G401 (cell line): ENCODE measurements at regions not wholly inside any gene's neighbourhood (a gene's known extent, or its start where the extent isn't known, plus 50 kb on each side); places are given as distances from the start of the nearest gene placed in this dataset.
"Not testable (repeated sequence)": the region's sequence is repeated elsewhere in the genome, so short reads cannot be mapped to it uniquely, and the experiment has no call there.

ENCODE experiments used
- DNase-seq: peaks from one replicate; pipeline ENCODE4 v3.0.0-alpha.2; 2015; ENCODE audit warnings: low spot score
- in situ Hi-C: cut with HindIII; loops from 2 replicates; pipeline ENCODE4 v1.10.0; 2016; ENCODE audit warnings: low sequenced_read_pairs, mixed read lengths

DNA sequence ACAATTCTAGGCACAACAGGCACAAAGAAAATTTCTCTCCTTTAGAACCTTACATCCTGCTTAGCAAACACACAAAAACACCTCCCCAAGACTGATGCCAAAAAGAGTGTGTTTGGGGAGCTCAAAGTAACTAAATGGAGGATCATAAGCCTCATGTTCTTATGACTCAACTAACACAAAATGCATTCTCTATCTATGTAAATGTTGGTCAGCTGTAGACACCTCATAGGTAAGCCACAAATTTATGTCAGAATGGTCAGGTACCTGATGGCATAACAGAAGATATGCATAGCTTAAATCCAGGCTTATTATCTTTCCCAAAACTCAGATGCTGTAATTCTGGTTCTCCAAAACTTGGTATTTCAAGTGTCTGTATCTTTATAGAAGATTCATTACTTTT is 315.1 kb downstream of the C7orf25 start:
- no peak for DNase-seq
- in situ Hi-C loops: no loop called here

DNA sequence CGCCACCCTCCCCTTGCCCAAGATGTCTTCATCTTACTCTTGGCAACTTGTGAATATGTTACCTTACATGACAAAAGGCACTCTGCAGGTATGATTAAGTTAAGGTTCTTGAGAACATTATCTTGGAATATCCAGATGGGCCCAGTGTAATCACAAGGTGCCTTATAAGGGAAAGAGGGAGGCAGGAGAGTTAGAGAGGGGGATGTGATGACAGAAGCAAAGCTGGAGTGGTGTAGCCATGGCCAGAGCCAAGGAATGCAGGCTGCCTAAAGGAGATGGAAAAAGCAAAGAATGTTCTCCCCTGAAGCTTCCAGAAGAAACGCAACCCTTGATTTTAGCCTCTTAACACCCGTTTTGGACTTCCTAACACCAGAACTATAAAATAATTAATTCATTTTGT is 318.0 kb downstream of the C7orf25 start:
- in situ Hi-C loops: no loop called here
- DNase-seq: no peak

DNA sequence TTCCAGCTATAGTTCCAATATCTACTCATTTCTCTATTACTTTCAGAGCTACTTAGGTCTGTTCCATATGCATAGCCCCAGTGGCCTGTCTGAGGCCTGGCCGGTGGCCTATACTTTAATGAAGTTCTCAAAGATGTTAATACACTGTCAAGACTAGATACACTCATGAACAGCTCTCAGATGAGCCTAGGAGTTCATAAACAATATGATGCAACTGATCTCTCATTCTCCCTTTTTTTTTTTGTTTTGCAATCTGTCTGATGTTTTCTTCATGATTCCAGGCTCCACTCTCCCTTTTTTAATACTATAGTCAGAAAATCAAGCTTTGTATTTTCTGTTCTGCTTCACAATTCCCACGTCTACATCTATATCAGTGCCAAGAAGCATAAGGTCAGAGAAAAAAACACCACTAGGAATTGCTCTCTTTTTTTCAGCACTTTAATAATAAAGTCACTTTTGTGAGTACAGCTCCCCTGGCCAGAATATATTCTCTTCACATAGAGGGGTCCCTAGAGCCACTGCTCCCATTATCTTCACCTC is 321.0 kb downstream of the C7orf25 start:
- DNase-seq: no peak
- in situ Hi-C loops: no loop called here

DNA sequence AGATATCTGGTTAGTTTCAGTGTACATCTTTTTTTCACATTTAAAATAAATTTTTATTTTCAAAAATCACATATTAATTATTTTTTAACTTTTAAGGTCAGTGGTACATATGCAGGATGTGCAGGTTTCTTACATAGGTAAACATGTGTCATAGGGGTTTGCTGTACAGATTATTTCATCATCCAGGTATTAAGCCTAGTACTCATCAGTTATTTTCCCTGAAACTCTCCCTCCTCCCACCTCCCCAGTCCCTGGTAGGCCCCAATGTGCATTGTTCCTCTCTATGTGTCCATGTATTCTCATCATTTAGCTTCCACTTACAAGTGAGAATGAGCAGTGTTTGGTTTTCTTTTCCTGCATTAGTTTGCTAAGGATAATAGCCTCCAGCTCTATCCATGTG is 323.0 kb downstream of the C7orf25 start:
- DNase-seq: no peak
- in situ Hi-C loops: no loop called here

DNA sequence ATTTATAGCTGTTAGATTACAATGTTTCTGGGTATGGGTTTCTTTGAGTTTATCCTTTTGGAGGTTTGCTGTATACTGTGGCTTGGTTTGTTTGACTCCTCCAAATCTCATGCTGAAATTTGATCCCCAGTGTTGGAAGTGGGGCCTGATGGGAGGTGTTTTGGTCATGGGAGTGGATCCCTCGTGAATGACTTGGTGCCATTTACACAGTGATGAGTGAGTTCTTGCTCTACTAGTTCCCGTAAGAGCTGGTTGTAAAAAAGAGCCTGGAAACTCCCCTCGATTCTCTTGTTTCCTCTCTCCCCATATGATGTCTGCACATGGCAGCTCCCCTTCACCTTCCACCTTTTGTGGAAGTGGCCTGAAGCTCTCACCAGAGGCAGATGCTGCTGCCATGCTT is 324.1 kb downstream of the C7orf25 start:
- in situ Hi-C loops: no loop called here
- DNase-seq: no peak

DNA sequence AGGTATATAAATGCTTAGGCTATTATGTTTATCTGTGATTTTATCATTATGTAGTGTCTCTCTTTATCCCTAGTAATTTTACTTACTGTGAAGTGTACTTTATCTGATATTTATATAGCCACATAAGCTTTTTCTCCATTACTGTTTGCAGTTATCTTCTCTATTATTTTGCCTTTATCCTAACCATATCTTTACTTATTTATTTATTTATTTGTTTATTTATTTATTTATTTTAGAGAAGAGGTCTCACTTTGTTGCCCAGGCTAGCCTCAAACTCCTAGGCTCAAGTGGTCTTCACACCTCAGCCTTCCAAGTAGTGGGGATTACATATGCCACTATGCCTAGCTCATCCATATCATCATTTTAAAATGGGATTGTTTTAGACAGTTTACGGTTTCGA is 331.8 kb downstream of the C7orf25 start:
- DNase-seq: no peak
- in situ Hi-C loops: no loop called here

DNA sequence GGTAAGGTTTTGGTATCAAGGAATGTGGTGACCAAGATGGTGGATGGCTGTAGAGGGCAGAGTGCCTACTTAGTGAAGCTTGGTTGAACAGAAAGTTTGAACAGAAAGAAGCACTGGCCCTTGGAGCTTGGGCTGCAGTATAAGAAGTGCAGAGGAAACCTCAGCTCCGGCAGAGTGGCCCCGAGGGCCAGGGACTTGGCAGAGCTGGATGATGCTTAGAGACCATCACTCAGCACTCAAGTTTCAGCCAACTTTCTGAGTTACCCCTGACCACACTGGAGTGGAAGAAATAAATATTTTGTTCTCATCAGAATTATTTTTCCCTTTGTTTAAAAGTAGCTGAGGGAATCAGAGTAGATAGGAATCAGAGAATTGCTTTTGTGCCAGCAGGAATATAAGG is 336.7 kb downstream of the C7orf25 start:
- in situ Hi-C loops: no loop called here
- no peak for DNase-seq

DNA sequence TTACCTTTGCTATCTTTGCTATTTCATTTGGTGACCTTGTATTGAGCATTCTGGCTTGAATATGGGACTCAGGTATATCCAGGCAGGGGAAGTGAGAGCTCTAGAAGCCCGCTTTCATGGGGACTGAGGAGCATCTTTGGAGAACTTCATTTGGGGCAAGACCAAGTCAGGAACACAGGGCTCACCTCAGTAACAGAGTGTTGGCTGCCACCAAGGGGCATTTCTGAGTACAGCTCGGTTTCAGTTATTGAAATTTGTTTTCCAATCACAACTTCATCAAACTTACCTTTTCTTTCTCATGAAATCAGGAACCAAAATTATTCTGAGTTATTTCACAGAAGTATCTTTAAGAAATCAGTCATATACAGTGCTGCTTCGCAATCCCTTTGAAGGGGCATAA is 337.2 kb downstream of the C7orf25 start:
- no peak for DNase-seq
- in situ Hi-C loops: no loop called here

DNA sequence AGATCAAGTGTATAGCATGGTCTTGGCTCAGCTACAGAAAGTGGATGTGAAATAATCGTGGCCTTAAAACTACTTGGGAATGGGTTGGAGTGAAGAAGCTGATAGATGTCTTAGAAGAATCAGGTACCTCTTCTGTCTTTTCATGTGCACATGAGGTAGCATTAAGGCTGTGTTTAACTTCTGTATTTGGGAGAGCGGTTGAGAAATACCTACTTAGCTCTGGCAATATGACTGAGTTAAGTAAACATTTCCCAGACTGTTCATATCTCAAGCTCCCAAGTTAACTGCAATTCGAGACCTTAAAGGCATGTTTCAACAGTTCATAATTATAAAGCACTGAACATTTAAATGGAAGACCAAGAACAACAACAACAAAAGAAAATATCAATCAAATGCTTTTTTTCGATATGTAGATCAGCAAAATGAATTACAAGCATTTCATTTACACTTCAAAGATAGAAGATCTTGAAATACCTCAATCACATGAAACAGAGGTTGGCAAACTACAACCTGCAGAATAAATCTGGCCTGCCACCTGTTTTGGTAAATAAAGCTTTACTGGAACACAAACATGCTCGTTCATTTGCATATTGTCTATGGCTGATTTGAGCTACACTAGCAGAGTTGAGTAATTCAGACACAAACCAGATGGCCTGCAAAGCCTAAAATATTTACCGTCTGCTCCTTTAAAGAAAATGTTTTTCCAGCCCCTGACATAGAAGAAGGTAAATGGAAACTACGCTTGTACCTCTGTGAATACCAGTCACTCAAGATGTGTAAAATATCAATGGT is 337.1 kb upstream of the GLI3 start:
- DNase-seq: no peak
- in situ Hi-C loops: no loop called here

DNA sequence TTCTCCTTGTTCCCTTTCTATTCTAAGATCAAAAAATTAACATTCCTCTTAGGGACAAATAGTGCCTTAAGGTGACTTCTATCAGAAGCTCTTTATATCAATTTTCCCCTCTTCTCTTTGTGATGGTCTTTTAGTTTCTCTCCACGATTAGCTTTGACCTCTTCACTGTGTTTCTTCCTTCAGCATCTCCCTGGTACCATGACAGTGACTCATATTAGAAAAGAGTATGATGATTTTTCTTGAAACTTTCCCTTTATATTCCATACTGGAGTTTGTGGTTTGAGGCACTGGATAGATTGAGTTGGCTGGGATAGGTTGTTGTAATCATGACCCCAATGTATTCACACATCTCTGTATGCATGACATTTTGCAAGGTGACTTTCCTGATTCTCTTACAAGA is 335.6 kb upstream of the GLI3 start:
- DNase-seq: no peak
- in situ Hi-C loops: no loop called here

DNA sequence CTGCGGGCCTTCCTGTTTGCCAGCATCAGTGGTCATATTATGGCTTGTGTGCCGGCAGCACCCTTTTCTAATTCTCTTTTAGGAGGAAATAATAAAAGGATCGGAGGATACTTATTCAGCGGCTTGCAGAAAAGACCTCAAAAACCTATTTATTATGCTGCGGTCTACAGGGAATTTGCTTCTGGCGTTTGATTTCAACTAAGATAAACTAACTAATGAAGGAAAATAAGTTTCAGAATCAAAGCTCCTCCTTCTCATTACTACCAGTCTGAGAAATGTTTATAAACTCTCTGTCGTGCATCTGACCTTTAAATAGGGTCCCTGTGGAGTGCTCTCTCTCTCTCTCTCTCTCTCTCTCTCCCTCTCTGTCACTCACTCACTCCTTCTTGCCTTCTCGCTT is 335.0 kb upstream of the GLI3 start:
- no peak for DNase-seq
- in situ Hi-C loops: no loop called here

DNA sequence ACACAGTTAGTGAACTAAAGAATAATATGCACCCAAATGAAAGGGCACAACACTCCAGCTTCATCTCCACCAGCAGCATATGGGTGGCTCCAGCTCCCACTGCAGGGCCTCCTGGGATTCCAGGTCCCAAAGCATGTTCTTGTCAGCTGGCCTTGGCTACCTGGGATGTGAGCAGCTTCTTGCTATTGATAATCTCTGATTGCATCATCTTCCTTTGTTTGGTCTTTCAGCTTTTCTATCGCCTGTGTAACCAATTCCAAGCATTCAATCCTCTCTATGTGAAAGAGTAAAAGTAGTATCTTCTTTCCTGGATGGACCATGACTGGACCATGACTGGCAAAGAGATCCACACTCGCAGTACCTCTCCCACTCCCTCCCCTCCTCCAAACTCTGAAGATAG is 333.9 kb upstream of the GLI3 start:
- in situ Hi-C loops: no loop called here
- DNase-seq: no peak

DNA sequence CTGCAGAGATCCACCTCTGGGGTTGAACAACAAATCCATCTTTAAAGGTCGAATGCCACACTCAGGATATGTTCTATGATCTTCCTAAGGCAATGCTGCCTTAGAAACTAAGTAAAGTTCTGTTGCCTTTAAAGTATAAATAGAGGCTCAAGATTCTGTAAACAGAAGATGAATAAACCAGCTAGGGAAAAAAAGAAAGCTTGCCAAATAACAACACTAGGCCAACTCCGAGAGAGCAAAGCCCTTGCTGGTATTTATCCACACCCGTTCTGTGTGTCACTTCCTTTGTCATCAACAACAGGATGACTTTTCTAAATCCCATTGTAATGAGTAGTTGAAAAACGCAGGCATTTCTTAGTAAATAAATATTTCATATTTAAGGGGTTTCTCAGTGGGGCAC is 330.0 kb upstream of the GLI3 start:
- no peak for DNase-seq
- in situ Hi-C loops: no loop called here

DNA sequence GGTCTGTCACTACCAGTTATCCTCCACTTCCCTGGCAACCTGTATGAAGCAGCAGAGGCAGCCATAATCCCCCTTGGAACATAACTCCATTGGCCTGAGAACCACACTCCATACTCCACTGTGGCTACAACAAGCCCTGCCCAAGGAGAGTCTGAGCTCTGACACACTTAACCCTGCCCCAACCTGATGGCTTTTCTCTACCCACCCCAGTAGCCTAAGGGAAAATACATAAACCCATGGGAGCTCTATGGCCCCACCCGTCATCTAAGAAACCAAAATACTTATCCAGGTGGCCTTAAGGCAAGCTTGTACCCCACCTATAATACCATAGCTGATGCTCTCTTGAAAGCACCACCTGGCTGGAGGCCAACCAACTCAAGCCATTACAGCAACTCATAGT is 324.8 kb upstream of the GLI3 start:
- in situ Hi-C loops: no loop called here
- DNase-seq: no peak

DNA sequence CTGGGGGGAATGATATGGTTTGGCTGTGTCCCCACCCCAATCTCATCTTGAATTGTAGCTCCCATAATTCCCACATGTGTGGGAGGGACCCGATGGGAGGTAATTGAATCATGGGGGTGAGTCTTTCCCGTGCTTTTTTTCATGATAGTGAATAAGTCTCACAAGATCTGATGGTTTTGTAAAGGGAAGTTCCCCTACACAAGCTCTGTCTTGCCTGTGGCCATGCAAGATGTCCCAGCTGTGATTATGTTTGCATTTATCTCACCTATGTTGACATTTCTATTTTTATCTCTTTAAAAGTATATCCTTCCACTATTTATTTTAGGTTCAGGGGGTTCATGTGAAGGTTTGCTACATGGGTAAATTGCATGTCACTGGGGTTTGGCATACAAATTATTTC is 323.9 kb upstream of the GLI3 start:
- in situ Hi-C loops: no loop called here
- no peak for DNase-seq

DNA sequence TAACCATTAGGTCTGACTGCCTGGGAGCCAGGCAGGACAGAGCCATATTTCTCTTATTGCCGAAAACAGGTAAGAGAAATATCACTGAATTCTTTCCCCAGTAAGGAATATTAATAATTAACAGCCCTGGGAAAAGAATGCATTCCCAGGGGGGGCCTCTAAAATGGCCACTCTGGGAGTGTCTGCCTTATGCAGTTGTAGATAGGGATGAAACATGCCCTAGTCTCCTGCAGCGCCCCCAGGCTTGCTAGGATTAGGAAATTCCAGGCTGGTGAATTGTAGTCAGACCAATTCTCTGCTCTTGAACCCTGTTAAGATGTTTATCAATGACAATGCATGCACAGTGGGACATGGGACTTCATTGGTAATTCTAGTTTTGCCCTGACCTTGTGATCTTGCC is 317.9 kb upstream of the GLI3 start:
- in situ Hi-C loops, DNase-seq: not testable (repeated sequence)

DNA sequence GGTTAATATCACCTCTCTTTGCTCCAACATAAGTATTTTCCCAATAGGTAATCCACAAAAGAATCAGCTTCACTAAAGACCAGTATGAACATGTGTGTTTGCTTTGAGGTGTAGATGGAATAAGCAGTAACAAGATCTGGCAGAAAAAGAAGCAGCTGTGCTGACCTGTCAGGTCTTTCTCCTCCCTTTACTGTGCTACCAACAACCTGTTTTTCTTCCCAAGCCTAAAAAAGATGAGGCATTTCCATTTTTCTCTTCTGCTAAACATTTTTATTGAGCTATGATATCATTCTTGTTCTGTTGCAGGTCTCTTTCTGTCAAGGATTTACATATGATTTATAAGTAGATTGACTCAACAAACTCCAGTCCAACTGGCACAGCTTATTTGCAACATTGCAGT is 315.2 kb upstream of the GLI3 start:
- no peak for DNase-seq
- in situ Hi-C loops: no loop called here

DNA sequence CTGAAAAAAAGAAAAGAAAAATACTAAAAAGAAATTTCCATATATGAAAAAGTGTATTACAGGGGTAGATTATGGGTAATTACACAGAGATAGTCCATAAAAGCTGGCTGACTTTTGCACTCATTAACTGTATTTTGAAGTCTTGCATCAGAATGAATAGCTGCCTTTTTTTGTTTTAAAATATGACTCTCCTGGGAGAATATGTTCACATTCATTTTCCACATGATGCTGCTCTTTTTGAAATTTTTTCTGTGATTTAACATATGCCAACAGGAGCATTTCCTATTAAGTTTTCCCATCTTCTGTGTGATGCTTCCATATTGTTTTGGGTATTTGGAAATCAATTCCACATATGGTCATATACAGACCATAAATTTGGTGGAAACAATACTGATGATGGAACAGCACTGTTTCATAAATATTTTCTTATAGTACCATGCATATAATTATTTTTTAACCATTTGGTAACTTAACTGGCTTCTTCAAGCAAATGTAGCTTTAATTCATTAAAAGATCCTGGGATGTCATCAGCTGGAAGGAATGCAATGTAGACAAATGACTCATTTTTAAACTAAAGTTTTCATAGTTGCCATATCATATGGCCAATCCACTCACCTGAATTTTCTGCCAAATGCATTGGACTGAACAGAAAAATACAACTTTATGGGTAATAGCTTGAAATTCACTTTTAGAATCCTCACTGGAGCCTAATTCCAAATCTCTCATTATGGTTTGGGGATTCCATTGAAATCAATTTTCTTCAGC is 313.9 kb upstream of the GLI3 start:
- DNase-seq: no peak
- in situ Hi-C loops: no loop called here

DNA sequence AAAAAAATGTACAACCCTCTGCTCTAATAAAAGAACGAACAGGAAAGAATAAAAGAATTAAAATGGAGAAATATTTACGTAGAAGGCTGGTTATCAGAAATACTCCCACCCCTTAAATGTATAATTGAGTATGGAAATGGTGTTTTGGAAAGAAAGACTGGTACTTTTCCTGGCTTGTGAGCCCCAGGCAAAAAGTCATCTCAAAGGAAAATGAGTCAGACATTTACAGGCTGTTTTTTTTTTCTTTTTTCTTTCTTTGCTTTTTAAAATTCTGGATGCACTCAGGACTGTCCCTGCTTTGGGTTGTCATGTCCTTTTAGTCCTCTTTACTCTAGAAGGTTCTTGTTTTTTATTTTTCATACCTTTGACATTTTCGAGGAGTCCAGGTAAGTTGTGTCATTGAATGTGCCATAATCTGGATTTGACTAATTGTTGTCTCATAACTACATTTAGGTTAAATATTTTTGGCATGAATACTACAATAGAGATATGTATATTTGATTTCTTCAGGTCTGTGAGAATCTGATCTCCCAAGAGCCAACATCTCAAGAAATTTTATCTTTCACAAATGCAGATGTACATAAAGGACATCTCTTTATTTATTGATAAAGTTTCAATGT is 313.0 kb upstream of the GLI3 start:
- in situ Hi-C loops: no loop called here
- no peak for DNase-seq
